Pancreas (tissue), 10 donors: ENCODE measurements at regions not wholly inside any gene's neighbourhood (a gene's known extent, or its start where the extent isn't known, plus 50 kb on each side); places are given as distances from the start of the nearest gene placed in this dataset.

Source experiments
- ATAC-seq, 4 donors: fragments of 200-7000 bp; cut with Tn5 transposase; one replicate each; pipeline versions ENCODE4 v1.8.0 to v1.9.1; 2020; ENCODE audit warnings: mild to moderate bottlenecking in 4 of 4, moderate library complexity in 4 of 4
- DNase-seq, 6 donors: peaks; one replicate each; pipeline ENCODE4 v3.0.0-alpha.2; 2020
- FAIRE-seq: peaks from 2 replicates; lab custom pipeline; 2012; peaks lifted over from hg19 to GRCh38; lab: Jason Lieb, UNC
- H3K27ac ChIP-seq, 4 donors: fragments of 200-600 bp; sonication (generic); 1 replicate in 3 of 4; 2 replicates in 1 of 4; pipeline versions ENCODE4 v1.5.0 to v1.8.0; 2020
- H3K27me3 ChIP-seq, 4 donors: fragments of 200-600 bp; one replicate each; pipeline ENCODE4 v1.8.0; 2021
- H3K36me3 ChIP-seq, 3 donors: fragments of 200-600 bp; sonication (generic) in 1 of 3; one replicate each; pipeline versions ENCODE4 v1.5.0 to v1.8.0; 2020 to 2021
- H3K4me1 ChIP-seq, 3 donors: fragments of 200-600 bp; one replicate each; pipeline ENCODE4 v1.8.0; 2021
- H3K4me3 ChIP-seq, 4 donors: fragments of 200-600 bp; sonication (generic) in 2 of 4; one replicate each; pipeline versions ENCODE4 v1.5.0 to v1.8.0; 2020 to 2021
- H3K9me3 ChIP-seq, 4 donors: fragments of 200-600 bp; one replicate each; pipeline ENCODE4 v1.8.0; 2021
- WGBS, 2 donors: extraction: QIAGEN DNeasy Blood & Tissue Kit; methylation state at CpG; one replicate each; pipeline ENCODE4 v1.1.7; 2013; 5-methylcytosine and 5-hydroxymethylcytosine counted together
- intact Hi-C, 3 donors: fragments of 100-400 bp; cut with DNase I; formaldehyde crosslinking; loops; one replicate each; pipeline versions ENCODE4 v1.11.1 to v1.14.2; 2022
- TF ChIP-seq, protein P1 (sequence below), 4 donors: fragments of 200-600 bp; sonication (generic) in 3 of 4; IDR thresholded peaks; one replicate each; pipeline versions ENCODE4 v1.5.0 to v1.8.0; 2021; ENCODE audit warnings: antibody characterized with exemption in 4 of 4
- donor health status: healthy with polysubstance abuse.
- donor health status: DM: no; HTN: no; CAD: no; lungs with moderate emphysema.
- donor health status: DM: no; HTN: no; CAD: no.
- donor health status: control.
- donor health status: control.
- donor health status: Bipolar disorder and iron deficiency.
- donor health status: DM: yes; HTN: yes; CAD: no.
- donor health status: DM: no; HTN: no; CAD: no.
- donor health status: DM: no; HTN: no; CAD: no.
- donor health status: DM: yes; HTN: yes; CAD: no.

DNA sequence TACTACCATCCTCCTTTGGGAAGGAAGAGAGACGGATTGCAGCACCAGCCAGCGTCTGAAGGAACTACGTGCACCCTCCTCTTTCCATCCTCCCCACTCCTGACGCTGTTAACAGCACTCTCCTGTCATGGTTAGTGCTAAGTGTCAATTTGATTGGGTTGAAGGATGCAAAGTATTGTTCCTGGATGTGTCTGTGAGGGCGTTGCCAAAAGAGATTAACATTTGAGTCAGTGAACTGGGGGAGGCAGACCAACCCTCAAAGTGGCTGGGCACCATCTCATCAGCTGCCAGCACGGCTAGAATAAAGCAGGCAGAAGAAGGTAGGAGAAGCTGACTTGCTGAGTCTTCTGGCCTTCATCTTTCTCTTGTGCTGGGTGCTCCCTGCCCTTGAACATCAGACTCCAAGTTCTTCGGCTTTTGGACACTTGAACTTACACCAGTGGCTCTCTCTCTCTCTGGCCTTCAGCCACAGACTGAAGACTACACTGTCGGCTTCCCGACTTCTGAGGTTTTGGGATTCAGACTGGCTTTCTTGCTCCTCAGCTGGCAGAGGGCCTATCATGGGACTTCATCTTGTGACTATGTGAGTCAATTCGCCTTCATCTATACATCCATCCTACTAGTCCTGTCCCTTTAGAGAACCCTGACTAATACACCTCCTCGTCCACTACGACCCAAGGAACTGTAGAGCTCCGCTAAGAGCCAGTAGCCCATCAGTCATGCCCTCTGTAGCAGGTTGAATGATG lies 128.2 kb upstream of the HES1 start:
- H3K4me1 ChIP-seq, result peaks cover 19 to 25% (median 22%) of the 10 kb centered on the region in 3 donors
- WGBS, 2 donors, result 85 to 88% methylated on average over 13 of the region's 13 CpGs
- H3K4me3 ChIP-seq, result no peak overlapping the region
- DNase-seq (no peak), FAIRE-seq (no peak), ATAC-seq (no peak)
- H3K27ac ChIP-seq, result no peak overlapping the region
- TF ChIP-seq, protein P1, sequence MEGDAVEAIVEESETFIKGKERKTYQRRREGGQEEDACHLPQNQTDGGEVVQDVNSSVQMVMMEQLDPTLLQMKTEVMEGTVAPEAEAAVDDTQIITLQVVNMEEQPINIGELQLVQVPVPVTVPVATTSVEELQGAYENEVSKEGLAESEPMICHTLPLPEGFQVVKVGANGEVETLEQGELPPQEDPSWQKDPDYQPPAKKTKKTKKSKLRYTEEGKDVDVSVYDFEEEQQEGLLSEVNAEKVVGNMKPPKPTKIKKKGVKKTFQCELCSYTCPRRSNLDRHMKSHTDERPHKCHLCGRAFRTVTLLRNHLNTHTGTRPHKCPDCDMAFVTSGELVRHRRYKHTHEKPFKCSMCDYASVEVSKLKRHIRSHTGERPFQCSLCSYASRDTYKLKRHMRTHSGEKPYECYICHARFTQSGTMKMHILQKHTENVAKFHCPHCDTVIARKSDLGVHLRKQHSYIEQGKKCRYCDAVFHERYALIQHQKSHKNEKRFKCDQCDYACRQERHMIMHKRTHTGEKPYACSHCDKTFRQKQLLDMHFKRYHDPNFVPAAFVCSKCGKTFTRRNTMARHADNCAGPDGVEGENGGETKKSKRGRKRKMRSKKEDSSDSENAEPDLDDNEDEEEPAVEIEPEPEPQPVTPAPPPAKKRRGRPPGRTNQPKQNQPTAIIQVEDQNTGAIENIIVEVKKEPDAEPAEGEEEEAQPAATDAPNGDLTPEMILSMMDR (IDR thresholded peaks at IDR 0.05), result no peak
- no peaks in the 10 kb centered on the region for H3K27me3 ChIP-seq
- intact Hi-C loops, result loop anchor here in 1 of 3 donors (10.0 kb wide), 1 partner anchor 127 kb away; the partner anchor contains the start of gene HES1
- no peaks in the 10 kb centered on the region for H3K9me3 ChIP-seq
- no peaks in the 10 kb centered on the region for H3K36me3 ChIP-seq

GRCh38 chr3:194009019-194009418 lies 126.9 kb upstream of the HES1 start:
- DNase-seq, result no peak
- no peak for FAIRE-seq
- ATAC-seq, result no peak
- Histone ChIP-seq H3K27ac (no peak overlapping the region), H3K4me1 (peaks cover 13 to 20% (median 16%) of the 10 kb centered on the region in 3 donors), H3K9me3 (no peaks in the 10 kb centered on the region), H3K36me3 (no peaks in the 10 kb centered on the region), H3K4me3 (no peak overlapping the region), H3K27me3 (no peaks in the 10 kb centered on the region)
- intact Hi-C loops, result loop anchor here in 1 of 3 donors (10.0 kb wide), 1 partner anchor 126 kb away; the partner anchor contains the start of gene HES1
- WGBS, 2 donors, result 92 to 95% methylated on average over 5 of the region's 5 CpGs
- TF ChIP-seq, protein P1 (IDR thresholded peaks at IDR 0.05), result no peak

GRCh38 chr3:194009892-194010533 lies 125.9 kb upstream of the HES1 start:
- FAIRE-seq, result no peak
- no peaks in the 10 kb centered on the region for H3K27me3 ChIP-seq
- H3K9me3 ChIP-seq, result no peaks in the 10 kb centered on the region
- peak in 2 of 6 donors; percentile 27 to 43 for DNase-seq
- H3K4me3 ChIP-seq, result no peak overlapping the region
- no peak overlapping the region for H3K27ac ChIP-seq
- intact Hi-C loops, result loop anchor here in 1 of 3 donors (10.0 kb wide), 1 partner anchor 125 kb away; the partner anchor contains the start of gene HES1
- ATAC-seq, result peak; percentile 44 to 75 (median 53)
- WGBS, 2 donors, result 55 to 62% methylated on average over 4 of the region's 4 CpGs
- H3K4me1 ChIP-seq, result peaks cover 3 to 10% (median 6%) of the 10 kb centered on the region in 3 donors
- no peaks in the 10 kb centered on the region for H3K36me3 ChIP-seq
- TF ChIP-seq, protein P1 (IDR thresholded peaks at IDR 0.05), result no peak

DNA sequence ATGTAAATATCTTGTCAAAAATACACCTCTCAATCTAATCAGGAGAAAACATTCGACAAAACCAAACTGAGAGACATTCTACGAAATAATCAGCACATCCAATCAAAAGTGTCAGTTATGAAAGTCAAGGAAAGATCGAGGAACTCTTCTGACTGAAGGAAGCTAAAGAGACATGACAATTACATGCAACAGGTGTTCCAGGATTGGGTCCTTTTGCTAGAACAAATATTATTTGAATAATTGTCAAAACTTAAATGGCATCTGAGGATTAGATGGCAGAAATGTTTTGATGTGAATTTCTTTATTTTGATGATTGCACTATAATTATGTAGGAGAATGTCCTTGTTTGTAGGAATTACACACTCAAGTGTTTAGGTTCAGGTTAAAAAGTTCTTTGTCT lies 124.1 kb upstream of the HES1 start:
- Histone ChIP-seq H3K27me3 (no peaks in the 10 kb centered on the region), H3K36me3 (no peaks in the 10 kb centered on the region), H3K27ac (no peak overlapping the region), H3K4me1 (no peaks in the 10 kb centered on the region), H3K9me3 (no peaks in the 10 kb centered on the region), H3K4me3 (no peak overlapping the region)
- no peak for DNase-seq
- TF ChIP-seq, protein P1 (IDR thresholded peaks at IDR 0.05), result no peak
- WGBS, 2 donors, result 74 to 78% methylated on average over 3 of the region's 3 CpGs
- intact Hi-C loops, result no loop called here
- no peak for ATAC-seq
- FAIRE-seq, result no peak
